H9 (cell line): ENCODE measurements at regions not wholly inside any gene's neighbourhood (a gene's known extent, or its start where the extent isn't known, plus 50 kb on each side); places are given as distances from the start of the nearest gene placed in this dataset.

ENCODE experiments used
- DNase-seq: peaks from one replicate; pipeline ENCODE4 v3.0.0-alpha.2; 2017
- H2AFZ ChIP-seq: one replicate; pipeline ENCODE4 v1.6.1; 2013; ENCODE audit warnings: mild to moderate bottlenecking, low read length, control low read depth, moderate library complexity
- H2AK5ac ChIP-seq: 2 replicates; pipeline ENCODE4 v1.6.1; 2013; ENCODE audit warnings: low read length, control low read depth, mixed read lengths; ENCODE audit not compliant: insufficient read length
- H2BK120ac ChIP-seq: one replicate; pipeline ENCODE4 v1.6.1; 2013; ENCODE audit warnings: low read depth, mild to moderate bottlenecking, low read length, control low read depth, inconsistent platforms; ENCODE audit not compliant: poor library complexity, severe bottlenecking
- H2BK12ac ChIP-seq: 2 replicates; pipeline ENCODE4 v1.6.1; 2013; ENCODE audit warnings: low read length, control low read depth, mixed read lengths, low read depth; ENCODE audit not compliant: insufficient read length
- H2BK15ac ChIP-seq: 2 replicates; pipeline ENCODE4 v1.6.1; 2013; ENCODE audit warnings: low read depth, low read length, control low read depth
- H2BK20ac ChIP-seq: one replicate; pipeline ENCODE4 v1.6.1; 2013; ENCODE audit warnings: low read depth, mild to moderate bottlenecking, low read length, control low read depth, inconsistent platforms; ENCODE audit not compliant: poor library complexity, severe bottlenecking
- H2BK5ac ChIP-seq: 2 replicates; pipeline ENCODE4 v1.6.1; 2013; ENCODE audit warnings: low read length, control low read depth, mixed read lengths; ENCODE audit not compliant: insufficient read length
- H3K14ac ChIP-seq: 2 replicates; pipeline ENCODE4 v1.6.1; 2013; ENCODE audit warnings: low read length, control low read depth; ENCODE audit not compliant: insufficient read depth
- H3K18ac ChIP-seq: 2 replicates; pipeline ENCODE4 v1.6.1; 2013; ENCODE audit warnings: low read depth, mild to moderate bottlenecking, mixed read lengths, low read length, control low read depth; ENCODE audit not compliant: insufficient read length
- H3K23ac ChIP-seq: 2 replicates; pipeline ENCODE4 v1.6.1; 2013; ENCODE audit warnings: low read length, control low read depth, mixed read lengths, low read depth; ENCODE audit not compliant: insufficient read length
- H3K23me2 ChIP-seq: 2 replicates; pipeline ENCODE4 v1.6.1; 2013; ENCODE audit warnings: low read depth, mild to moderate bottlenecking, mixed read lengths, low read length, control low read depth; ENCODE audit not compliant: insufficient read length, poor library complexity, severe bottlenecking
- H3K27ac ChIP-seq: 2 replicates; pipeline ENCODE4 v1.5.1; 2013; ENCODE audit warnings: low read length, control low read depth, mixed read lengths, low read depth; ENCODE audit not compliant: insufficient read length
- H3K27me3 ChIP-seq: 2 replicates; pipeline ENCODE4 v1.6.1; 2013; ENCODE audit warnings: low read length, control low read depth, inconsistent platforms; ENCODE audit not compliant: insufficient read depth
- H3K4ac ChIP-seq: 2 replicates; pipeline ENCODE4 v1.6.1; 2013; ENCODE audit warnings: low read depth, mild to moderate bottlenecking, control low read depth, inconsistent platforms, low read length, moderate library complexity
- H3K4me1 ChIP-seq: 2 replicates; pipeline ENCODE4 v1.6.1; 2013; ENCODE audit warnings: low read length, control low read depth, inconsistent platforms; ENCODE audit not compliant: insufficient read depth
- H3K4me2 ChIP-seq: 2 replicates; pipeline ENCODE4 v1.6.1; 2013; ENCODE audit warnings: low read length, control low read depth, mixed read lengths; ENCODE audit not compliant: insufficient read length, insufficient read depth
- H3K56ac ChIP-seq: 2 replicates; pipeline ENCODE4 v1.6.1; 2013; ENCODE audit warnings: low read depth, mild to moderate bottlenecking, mixed read lengths, low read length, control low read depth; ENCODE audit not compliant: insufficient read length
- H3K79me1 ChIP-seq: 2 replicates; pipeline ENCODE4 v1.6.1; 2013; ENCODE audit warnings: low read depth, mild to moderate bottlenecking, moderate library complexity, low read length, control low read depth, inconsistent platforms; ENCODE audit not compliant: insufficient read depth, poor library complexity, severe bottlenecking
- H3K79me2 ChIP-seq: 2 replicates; pipeline ENCODE4 v1.6.1; 2013; ENCODE audit warnings: low read length, control low read depth, inconsistent platforms; ENCODE audit not compliant: insufficient read depth
- H3K9ac ChIP-seq: 2 replicates; pipeline ENCODE4 v1.6.1; 2013; ENCODE audit warnings: low read length, control low read depth, mixed read lengths; ENCODE audit not compliant: insufficient read length; ENCODE audit errors: extremely low read depth
- H3K9me3 ChIP-seq: one replicate; pipeline ENCODE4 v1.6.1; 2013; ENCODE audit warnings: low read depth, low read length, inconsistent platforms; ENCODE audit not compliant: control insufficient read depth
- H3T11ph ChIP-seq: one replicate; pipeline ENCODE4 v1.6.1; 2013; ENCODE audit warnings: mild to moderate bottlenecking, low read length, control low read depth, inconsistent platforms
- H4K20me1 ChIP-seq: one replicate; pipeline ENCODE4 v1.6.1; 2013; ENCODE audit not compliant: control insufficient read depth, insufficient read length, insufficient read depth
- H4K5ac ChIP-seq: 2 replicates; pipeline ENCODE4 v1.6.1; 2013; ENCODE audit warnings: low read depth, mild to moderate bottlenecking, mixed read lengths, low read length, control low read depth; ENCODE audit not compliant: insufficient read length
- H4K8ac ChIP-seq: replicated peaks from 2 replicates; pipeline ENCODE4 v1.6.1; 2013; ENCODE audit warnings: low read length, control low read depth, mixed read lengths, low read depth; ENCODE audit not compliant: insufficient read length
- H4K91ac ChIP-seq: 2 replicates; pipeline ENCODE4 v1.6.1; 2013; ENCODE audit warnings: low read depth, mild to moderate bottlenecking, moderate library complexity, mixed read lengths, low read length, control low read depth; ENCODE audit not compliant: insufficient read length
- H3K27ac Mint-ChIP-seq, 3 experiments: 2 replicates in 2 of 3; 3 replicates in 1 of 3; pipeline ENCODE4 v1.8.0; 2020 to 2021; ENCODE audit warnings: mixed read lengths in 3 of 3, mild to moderate bottlenecking in 1 of 3, moderate library complexity in 1 of 3
- H3K27me3 Mint-ChIP-seq: 2 replicates; pipeline ENCODE4 v1.8.0; 2021; ENCODE audit warnings: low read depth, mild to moderate bottlenecking, moderate library complexity, mixed read lengths
- H3K36me3 Mint-ChIP-seq, 3 experiments: 2 replicates in 2 of 3; 3 replicates in 1 of 3; pipeline ENCODE4 v1.8.0; 2020 to 2021; ENCODE audit warnings: low read depth in 3 of 3, mixed read lengths in 3 of 3; ENCODE audit not compliant: insufficient read depth in 1 of 3
- H3K4me1 Mint-ChIP-seq, 2 experiments: 2 replicates each; pipeline ENCODE4 v1.8.0; 2020; ENCODE audit warnings: mixed read lengths in 2 of 2
- H3K4me3 Mint-ChIP-seq, 2 experiments: 2 replicates in 1 of 2; 3 replicates in 1 of 2; pipeline ENCODE4 v1.8.0; 2020 to 2021; ENCODE audit warnings: mild to moderate bottlenecking in 2 of 2, mixed read lengths in 2 of 2, moderate library complexity in 1 of 2
- H3K9me3 Mint-ChIP-seq, 2 experiments: 2 replicates in 1 of 2; 3 replicates in 1 of 2; pipeline ENCODE4 v1.8.0; 2020; ENCODE audit warnings: mild to moderate bottlenecking in 2 of 2, mixed read lengths in 2 of 2, moderate library complexity in 1 of 2
- CTCF ChIP-seq: fragments of 200-600 bp; sonication (generic); conservative IDR thresholded peaks from 3 replicates; pipeline ENCODE4 v1.8.0; 2021; ENCODE audit warnings: antibody characterized with exemption, mild to moderate bottlenecking
- WGBS: extraction: QIAGEN DNeasy Blood & Tissue Kit; methylation state at CpG from one replicate; pipeline ENCODE4 v1.1.7; 2013; ENCODE audit warnings: missing lambda C conversion rate, low lambda C conversion rate, mixed read lengths; ENCODE audit not compliant: insufficient read length; ENCODE audit errors: extremely low coverage; 5-methylcytosine and 5-hydroxymethylcytosine counted together

- no peak overlapping the region for H3K4me3 Mint-ChIP-seq
- H2BK5ac ChIP-seq, result no peak overlapping the region
- no peak overlapping the region for H3T11ph ChIP-seq
- H4K5ac ChIP-seq, result no peak overlapping the region
- peaks cover 6% of the 10 kb centered on the region; the same call in 1 of the 2 replicates for H3K27me3 Mint-ChIP-seq
- DNase-seq, result no peak
- H3K18ac ChIP-seq, result no peak overlapping the region
- H3K9ac ChIP-seq, result no peak overlapping the region
- H3K79me2 ChIP-seq, result no peaks in the 10 kb centered on the region
- H2BK12ac ChIP-seq, result no peak overlapping the region
- peaks cover 0 to 2% of the 10 kb centered on the region in 2 experiments; a peak in 2 of 5 replicates for H3K9me3 Mint-ChIP-seq
- H2BK15ac ChIP-seq, result no peak overlapping the region
- H3K4me1 ChIP-seq, result peaks cover 2% of the 10 kb centered on the region; the same call in 1 of the 2 replicates
- no peaks in the 10 kb centered on the region; a peak in 1 of 7 replicates for H3K36me3 Mint-ChIP-seq
- H3K4ac ChIP-seq, result no peak overlapping the region
- H3K4me1 Mint-ChIP-seq, result peaks cover 17 to 29% of the 10 kb centered on the region in 2 experiments
- no peak for TF ChIP-seq CTCF
- no peaks in the 10 kb centered on the region for H3K23me2 ChIP-seq
- H2BK20ac ChIP-seq, result no peak overlapping the region
- no peak overlapping the region for H3K27ac ChIP-seq
- no peaks in the 10 kb centered on the region for H3K79me1 ChIP-seq
- H4K20me1 ChIP-seq, result no peaks in the 10 kb centered on the region
- H3K23ac ChIP-seq, result no peak overlapping the region
- no peak overlapping the region for H2AK5ac ChIP-seq
- no peak overlapping the region for H3K27ac Mint-ChIP-seq
- WGBS, result no CpG with 5 or more reads among the region's 2 CpGs
- no peak overlapping the region for H3K4me2 ChIP-seq
- H2AFZ ChIP-seq, result no peak overlapping the region
- no peak overlapping the region for H3K14ac ChIP-seq
- no peak overlapping the region for H4K8ac ChIP-seq
- H3K56ac ChIP-seq, result no peak overlapping the region
- no peaks in the 10 kb centered on the region; the same call in 1 of the 2 replicates for H3K27me3 ChIP-seq
- H3K9me3 ChIP-seq, result no peaks in the 10 kb centered on the region
- no peak overlapping the region for H2BK120ac ChIP-seq
- H4K91ac ChIP-seq, result no peak overlapping the region
Measured at GRCh38 chr1:14324248-14324630, 274.2 kb upstream of the KAZN start.
